ENCODE measurements at regions not wholly inside any gene's neighbourhood (a gene's known extent, or its start where the extent isn't known, plus 50 kb on each side); places are given as distances from the start of the nearest gene placed in this dataset.

- no peak overlapping the region for H2AFZ ChIP-seq (ENCODE audit: control insufficient read depth, low read length)
- peak overlapping the region; percentile 99 for H3K27ac ChIP-seq (ENCODE audit: control insufficient read depth, insufficient read depth, low read length)
- H3K79me2 ChIP-seq (ENCODE audit: control insufficient read depth, insufficient read depth, low read length) = no peaks in the 10 kb centered on the region
- peaks cover 90% of the 10 kb centered on the region for H3K4me1 ChIP-seq (ENCODE audit: control insufficient read depth, extremely low read depth, insufficient read depth, low read length)
- peak; percentile 80 for FAIRE-seq
- no peak overlapping the region for H3K4me3 ChIP-seq (ENCODE audit: control insufficient read depth in 2 of 3, extremely low read depth in 1 of 3, insufficient read depth in 2 of 3, low read depth in 1 of 3, low read length in 3 of 3)
- no peak for TF ChIP-seq EZH2 (IDR thresholded peaks at IDR 0.05; ENCODE audit: low read length)
- TF ChIP-seq, protein P1, sequence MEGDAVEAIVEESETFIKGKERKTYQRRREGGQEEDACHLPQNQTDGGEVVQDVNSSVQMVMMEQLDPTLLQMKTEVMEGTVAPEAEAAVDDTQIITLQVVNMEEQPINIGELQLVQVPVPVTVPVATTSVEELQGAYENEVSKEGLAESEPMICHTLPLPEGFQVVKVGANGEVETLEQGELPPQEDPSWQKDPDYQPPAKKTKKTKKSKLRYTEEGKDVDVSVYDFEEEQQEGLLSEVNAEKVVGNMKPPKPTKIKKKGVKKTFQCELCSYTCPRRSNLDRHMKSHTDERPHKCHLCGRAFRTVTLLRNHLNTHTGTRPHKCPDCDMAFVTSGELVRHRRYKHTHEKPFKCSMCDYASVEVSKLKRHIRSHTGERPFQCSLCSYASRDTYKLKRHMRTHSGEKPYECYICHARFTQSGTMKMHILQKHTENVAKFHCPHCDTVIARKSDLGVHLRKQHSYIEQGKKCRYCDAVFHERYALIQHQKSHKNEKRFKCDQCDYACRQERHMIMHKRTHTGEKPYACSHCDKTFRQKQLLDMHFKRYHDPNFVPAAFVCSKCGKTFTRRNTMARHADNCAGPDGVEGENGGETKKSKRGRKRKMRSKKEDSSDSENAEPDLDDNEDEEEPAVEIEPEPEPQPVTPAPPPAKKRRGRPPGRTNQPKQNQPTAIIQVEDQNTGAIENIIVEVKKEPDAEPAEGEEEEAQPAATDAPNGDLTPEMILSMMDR (optimal IDR thresholded peaks at IDR 0.05 in 1 of 3, IDR thresholded peaks at IDR 0.05 in 1 of 3, conservative IDR thresholded peaks at IDR 0.05 in 1 of 3; ENCODE audit: extremely low read depth in 1 of 3, insufficient read depth in 2 of 3, low read length in 3 of 3) = no peak
- H3K9ac ChIP-seq (ENCODE audit: control insufficient read depth, extremely low read depth, insufficient read depth, low read length) = no peak overlapping the region
- H3K9me3 ChIP-seq (ENCODE audit: control insufficient read depth, low read depth, low read length) = no peaks in the 10 kb centered on the region
- peaks cover 0 to 5% of the 10 kb centered on the region in 2 experiments for H3K36me3 ChIP-seq (ENCODE audit: control insufficient read depth in 2 of 2, extremely low read depth in 1 of 2, insufficient read depth in 2 of 2, low read length in 2 of 2)
- H3K9me1 ChIP-seq (ENCODE audit: control insufficient read depth, extremely low read depth, insufficient read depth, low read length) = no peaks in the 10 kb centered on the region
- peak overlapping the region; percentile 30 for H3K4me2 ChIP-seq (ENCODE audit: control insufficient read depth, extremely low read depth, insufficient read depth, low read depth, low read length)
- no peaks in the 10 kb centered on the region for H3K27me3 ChIP-seq (ENCODE audit: control insufficient read depth, extremely low read depth, insufficient read depth, low read length)
- dilution Hi-C loops (cut with MboI; ENCODE audit: extremely low pct_ligation_motif_present, low sequenced_read_pairs) = no loop called here
- no peaks in the 10 kb centered on the region for H4K20me1 ChIP-seq (ENCODE audit: control insufficient read depth, extremely low read depth, insufficient read depth, low read length)
- no peak for DNase-seq (ENCODE audit: low read depth, low spot score)
These were observed 180.7 kb upstream of the SLC38A2 start for GRCh38 chr12:46553266-46553665.

- H3K4me2 ChIP-seq (ENCODE audit: control insufficient read depth, extremely low read depth, insufficient read depth, low read depth, low read length) = peak overlapping the region; percentile 61
- H3K79me2 ChIP-seq (ENCODE audit: control insufficient read depth, insufficient read depth, low read length) = no peaks in the 10 kb centered on the region
- H3K9ac ChIP-seq (ENCODE audit: control insufficient read depth, extremely low read depth, insufficient read depth, low read length) = peak overlapping the region; percentile 80
- H3K27ac ChIP-seq (ENCODE audit: control insufficient read depth, insufficient read depth, low read length) = peak overlapping the region; percentile 99
- H3K9me1 ChIP-seq (ENCODE audit: control insufficient read depth, extremely low read depth, insufficient read depth, low read length) = no peaks in the 10 kb centered on the region
- H3K4me3 ChIP-seq (ENCODE audit: control insufficient read depth in 2 of 3, extremely low read depth in 1 of 3, insufficient read depth in 2 of 3, low read depth in 1 of 3, low read length in 3 of 3) = no peak overlapping the region
- H3K36me3 ChIP-seq (ENCODE audit: control insufficient read depth in 2 of 2, extremely low read depth in 1 of 2, insufficient read depth in 2 of 2, low read length in 2 of 2) = peaks cover 0 to 5% of the 10 kb centered on the region in 2 experiments
- no peak for TF ChIP-seq EZH2 (IDR thresholded peaks at IDR 0.05; ENCODE audit: low read length)
- TF ChIP-seq, protein P1 (optimal IDR thresholded peaks at IDR 0.05 in 1 of 3, IDR thresholded peaks at IDR 0.05 in 1 of 3, conservative IDR thresholded peaks at IDR 0.05 in 1 of 3; ENCODE audit: extremely low read depth in 1 of 3, insufficient read depth in 2 of 3, low read length in 3 of 3) = no peak
- H4K20me1 ChIP-seq (ENCODE audit: control insufficient read depth, extremely low read depth, insufficient read depth, low read length) = no peaks in the 10 kb centered on the region
- H3K9me3 ChIP-seq (ENCODE audit: control insufficient read depth, low read depth, low read length) = no peaks in the 10 kb centered on the region
- dilution Hi-C loops (cut with MboI; ENCODE audit: extremely low pct_ligation_motif_present, low sequenced_read_pairs) = no loop called here
- FAIRE-seq (no peak), DNase-seq (ENCODE audit: low read depth, low spot score) (no peak)
- peaks cover 88% of the 10 kb centered on the region for H3K4me1 ChIP-seq (ENCODE audit: control insufficient read depth, extremely low read depth, insufficient read depth, low read length)
- no peaks in the 10 kb centered on the region for H3K27me3 ChIP-seq (ENCODE audit: control insufficient read depth, extremely low read depth, insufficient read depth, low read length)
- no peak overlapping the region for H2AFZ ChIP-seq (ENCODE audit: control insufficient read depth, low read length)
These were observed 177.8 kb upstream of the SLC38A2 start for GRCh38 chr12:46550266-46550879.

Data from keratinocyte (primary cell).